ENCODE measurements at regions not wholly inside any gene's neighbourhood (a gene's known extent, or its start where the extent isn't known, plus 50 kb on each side); places are given as distances from the start of the nearest gene placed in this dataset.
"Not testable (repeated sequence)": the region's sequence is repeated elsewhere in the genome, so short reads cannot be mapped to it uniquely, and the experiment has no call there.

DNA sequence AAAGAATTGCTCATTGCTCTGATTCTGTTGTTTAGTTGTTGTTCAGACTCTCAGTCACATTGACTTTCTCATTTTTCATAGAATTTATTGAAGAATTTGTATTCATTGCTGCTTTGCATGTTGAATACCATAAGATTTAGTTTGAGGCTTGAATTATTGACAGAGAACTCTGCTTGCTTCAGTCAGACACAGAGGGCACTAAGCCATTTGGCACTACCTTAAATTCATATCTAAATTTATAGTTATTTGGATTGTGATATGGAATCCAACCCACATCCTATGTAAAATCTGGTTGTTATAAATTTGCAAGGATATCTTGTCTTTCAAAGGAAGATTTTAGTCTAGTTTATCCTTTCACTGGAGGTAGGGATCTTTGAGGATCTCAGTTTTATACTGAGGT, 1748.6 kb downstream of the BRINP3 start:
- no peak for DNase-seq (ENCODE audit: low spot score)

DNA sequence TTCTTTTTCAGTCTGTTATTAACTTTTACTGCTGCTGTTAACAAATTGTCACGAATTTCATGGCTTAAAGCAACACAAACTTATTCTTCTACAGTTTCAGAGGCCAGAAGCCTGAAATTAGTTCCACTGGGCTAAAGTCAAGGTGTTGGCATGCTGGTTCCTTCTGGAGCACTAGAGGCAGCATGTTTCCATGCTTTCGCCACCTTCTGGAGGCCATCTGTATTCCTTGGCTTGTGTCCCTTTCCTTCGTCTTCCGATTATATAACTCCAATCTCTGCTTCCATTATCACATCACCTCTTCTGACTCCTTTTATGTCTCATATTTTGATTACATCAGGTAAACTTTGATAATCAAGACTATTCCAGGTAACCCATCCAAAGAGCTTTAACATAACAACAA, 1742.1 kb downstream of the BRINP3 start:
- DNase-seq (ENCODE audit: low spot score): no peak

DNA sequence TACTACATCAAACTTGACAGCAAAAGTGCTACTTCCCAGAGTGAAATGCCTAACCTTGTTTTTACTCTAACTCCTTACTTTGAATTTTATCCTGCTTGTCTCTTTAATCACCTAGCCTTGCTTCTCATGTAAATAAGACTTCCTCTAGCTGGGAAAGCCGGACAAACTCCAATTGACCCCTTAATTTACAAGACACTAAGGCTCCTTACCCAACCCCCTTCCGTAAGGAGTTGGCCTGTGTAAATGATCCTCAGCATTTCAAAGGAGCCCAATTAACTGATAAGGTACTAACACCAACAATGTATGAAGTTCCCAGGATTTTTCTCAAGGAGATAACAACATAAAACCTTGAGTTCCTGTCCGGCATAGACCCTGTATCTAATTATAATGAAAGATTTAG, 1728.4 kb downstream of the BRINP3 start:
- not testable (repeated sequence) for DNase-seq (ENCODE audit: low spot score)

DNA sequence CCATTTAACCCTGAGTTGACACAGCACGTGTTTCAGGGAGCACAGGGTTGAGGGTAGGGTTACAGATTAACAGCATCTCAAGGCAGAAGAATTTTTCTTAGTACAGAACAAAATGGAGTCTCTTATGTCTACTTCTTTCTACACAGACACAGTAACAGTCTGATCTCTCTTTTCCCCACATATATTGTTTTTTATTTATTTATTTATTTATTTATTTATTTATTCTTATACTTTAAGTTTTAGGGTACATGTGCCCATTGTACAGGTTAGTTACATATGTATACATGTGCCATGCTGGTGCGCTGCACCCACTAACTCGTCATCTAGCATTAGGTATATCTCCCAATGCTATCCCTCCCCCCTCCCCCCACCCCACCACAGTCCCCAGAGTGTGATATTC, 1725.6 kb downstream of the BRINP3 start:
- not testable (repeated sequence) for DNase-seq (ENCODE audit: low spot score)

DNA sequence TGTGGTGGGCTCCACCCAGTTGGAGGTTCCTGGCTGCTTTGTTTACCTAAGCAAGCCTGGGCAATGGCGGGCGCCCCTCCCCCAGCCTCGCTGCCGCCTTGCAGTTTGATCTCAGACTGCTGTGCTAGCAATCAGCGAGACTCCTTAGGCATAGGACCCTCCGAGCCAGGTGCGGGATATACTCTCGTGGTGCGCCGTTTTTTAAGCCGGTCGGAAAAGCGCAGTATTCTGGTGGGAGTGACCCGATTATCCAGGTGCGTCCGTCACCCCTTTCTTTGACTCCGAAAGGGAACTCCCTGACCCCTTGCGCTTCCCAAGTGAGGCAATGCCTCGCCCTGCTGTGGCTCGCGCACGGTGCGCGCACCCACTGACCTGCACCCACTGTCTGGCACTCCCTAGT, 1719.9 kb downstream of the BRINP3 start:
- DNase-seq (ENCODE audit: low spot score): not testable (repeated sequence)

DNA sequence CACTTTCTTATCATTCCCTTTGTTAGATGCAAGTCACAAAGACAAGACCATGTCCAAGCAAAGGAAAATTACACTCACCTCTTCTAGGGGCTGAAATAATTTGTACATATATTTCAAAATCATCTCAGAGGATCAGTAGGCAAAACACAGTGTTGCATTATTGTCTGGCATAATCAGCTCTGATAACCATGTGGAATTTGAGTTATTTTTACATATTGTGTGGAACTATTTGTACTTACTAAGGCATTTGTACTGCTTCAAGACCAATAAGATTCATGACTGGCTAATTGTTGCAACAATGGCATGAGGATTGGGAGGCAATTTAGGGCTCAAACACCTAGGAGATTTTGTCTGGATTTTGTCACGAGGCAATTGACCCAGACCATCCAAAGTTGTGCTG, 1716.4 kb downstream of the BRINP3 start:
- DNase-seq (ENCODE audit: low spot score): no peak

DNA sequence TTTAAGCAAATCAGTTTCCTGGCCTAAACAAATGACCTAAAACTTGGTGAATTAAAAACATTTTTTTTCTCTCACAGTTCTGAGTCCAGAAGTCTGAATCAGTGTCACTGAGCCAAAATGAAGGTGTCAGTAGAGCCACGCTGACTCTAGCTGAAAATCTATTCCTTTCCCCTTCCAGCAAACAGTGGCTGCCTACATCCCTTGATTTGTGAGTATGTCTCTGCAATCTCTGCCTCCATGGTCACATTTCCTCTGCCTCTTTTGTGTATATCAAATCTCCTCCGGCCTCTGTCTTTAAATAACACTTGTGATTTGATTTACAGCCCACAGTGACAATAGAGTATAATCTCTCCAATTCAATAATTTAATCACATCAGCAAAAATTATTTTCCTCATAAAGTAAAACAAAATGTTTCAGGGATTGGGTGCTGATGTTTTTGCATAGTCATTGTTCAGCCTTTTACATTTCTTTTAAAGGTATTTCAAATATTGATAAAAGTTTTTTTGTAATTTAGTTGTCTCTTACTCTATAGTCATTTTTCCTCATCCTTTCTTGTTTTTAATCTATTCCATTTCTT, 1715.4 kb downstream of the BRINP3 start:
- no peak for DNase-seq (ENCODE audit: low spot score)

DNA sequence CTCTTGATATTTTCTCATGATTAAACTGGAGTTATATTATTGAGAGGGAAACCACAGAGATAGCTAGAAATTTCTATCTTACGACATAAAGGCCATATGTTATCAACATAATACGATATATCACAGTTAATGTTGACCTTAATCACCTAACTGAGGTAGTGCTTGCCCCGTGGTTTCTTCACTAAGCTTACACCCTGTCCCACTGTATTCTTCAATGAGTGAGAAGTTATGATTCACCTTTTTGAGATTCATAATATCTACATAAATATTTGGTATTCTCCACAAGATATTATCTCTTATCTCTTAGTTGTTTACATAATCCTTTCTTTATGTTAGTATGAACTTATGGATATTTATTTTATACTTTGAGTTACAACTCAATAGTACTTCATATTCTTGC, 1714.1 kb downstream of the BRINP3 start:
- DNase-seq (ENCODE audit: low spot score): no peak

DNA sequence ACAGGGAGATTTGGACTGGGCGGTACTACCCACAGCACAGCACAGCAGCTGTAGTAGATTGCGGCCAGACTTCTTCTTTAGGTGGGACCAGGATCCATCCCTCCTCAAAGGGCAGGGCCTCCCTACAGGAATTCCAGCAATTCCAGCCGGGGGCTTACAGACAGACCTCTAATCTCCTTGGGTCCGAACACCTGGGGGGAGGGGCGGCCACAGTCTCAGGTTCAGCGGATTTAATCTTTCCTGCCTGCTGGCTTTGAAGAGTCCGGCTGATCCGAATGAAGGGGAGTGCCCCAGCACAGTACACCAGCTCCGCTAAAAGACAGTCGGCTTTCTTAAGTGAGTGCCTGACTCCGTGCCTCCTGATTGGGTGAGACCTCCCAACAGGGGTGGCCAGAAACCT, 1708.5 kb downstream of the BRINP3 start:
- no peak for DNase-seq (ENCODE audit: low spot score)

DNA sequence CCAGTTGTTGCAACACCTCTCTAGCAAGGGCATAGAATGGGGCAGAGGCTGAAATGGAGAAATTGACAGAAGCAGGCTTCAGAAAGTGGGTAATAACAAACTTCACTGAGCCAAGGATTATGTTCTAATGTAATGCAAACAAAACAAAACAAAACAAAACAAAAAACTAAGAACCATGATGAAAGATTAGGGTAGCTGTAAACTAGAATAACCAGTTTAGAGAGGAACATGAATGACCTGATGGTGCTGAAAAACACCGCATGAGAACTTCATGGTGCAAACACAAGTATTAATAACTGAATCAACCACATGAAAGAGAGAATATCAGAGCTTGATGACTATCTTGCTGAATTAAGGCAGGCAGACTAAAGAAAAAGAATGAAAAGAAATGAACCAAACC, 1707.7 kb downstream of the BRINP3 start:
- DNase-seq (ENCODE audit: low spot score): no peak

DNA sequence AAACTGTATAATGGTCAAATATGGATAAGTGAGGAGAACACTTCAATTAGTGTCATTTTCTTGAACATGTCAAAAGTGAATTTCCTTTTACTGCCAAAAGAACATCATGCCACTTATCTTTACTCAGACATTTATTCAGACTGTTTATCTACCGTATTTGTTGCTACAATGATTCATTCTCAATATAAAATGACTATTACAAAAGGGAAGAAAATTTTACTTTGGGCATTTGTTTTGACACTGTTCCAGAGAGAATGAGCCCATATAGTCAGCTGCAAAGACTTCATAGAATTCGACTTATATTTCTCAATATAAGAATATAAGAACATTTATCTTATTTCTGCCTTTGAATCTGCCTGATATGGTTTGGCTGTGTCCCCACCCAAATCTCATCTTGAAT, 1699.1 kb downstream of the BRINP3 start:
- DNase-seq (ENCODE audit: low spot score): no peak

DNA sequence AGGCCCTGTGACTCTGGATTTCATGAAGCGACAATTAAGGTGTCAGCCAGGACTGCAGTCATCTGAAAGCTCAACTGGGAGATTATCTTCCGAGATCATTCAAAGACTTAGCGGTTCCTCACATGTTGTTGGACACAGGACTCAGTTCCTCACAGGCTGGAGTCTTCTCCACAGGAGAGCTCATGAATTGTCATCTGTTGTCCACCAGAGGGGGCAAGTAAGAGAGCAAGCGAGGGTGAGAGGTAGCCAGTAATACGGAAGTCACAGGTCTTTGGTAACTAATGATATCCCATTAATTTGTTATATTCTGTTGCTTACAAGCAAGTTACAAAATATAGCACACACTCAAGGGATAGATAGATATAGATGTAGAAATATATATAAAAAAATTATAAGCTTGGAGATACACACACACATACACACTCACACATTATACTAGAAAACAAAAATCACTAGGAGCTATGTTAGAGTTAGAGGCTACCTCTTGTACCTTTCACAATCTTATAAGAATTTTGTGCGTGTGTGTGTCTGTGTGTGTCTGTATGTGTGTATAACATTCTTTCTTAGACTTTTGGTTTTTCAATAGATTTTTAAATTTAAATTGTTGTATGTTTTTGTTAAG, 1695.3 kb downstream of the BRINP3 start:
- DNase-seq (ENCODE audit: low spot score): peak; percentile 7

DNA sequence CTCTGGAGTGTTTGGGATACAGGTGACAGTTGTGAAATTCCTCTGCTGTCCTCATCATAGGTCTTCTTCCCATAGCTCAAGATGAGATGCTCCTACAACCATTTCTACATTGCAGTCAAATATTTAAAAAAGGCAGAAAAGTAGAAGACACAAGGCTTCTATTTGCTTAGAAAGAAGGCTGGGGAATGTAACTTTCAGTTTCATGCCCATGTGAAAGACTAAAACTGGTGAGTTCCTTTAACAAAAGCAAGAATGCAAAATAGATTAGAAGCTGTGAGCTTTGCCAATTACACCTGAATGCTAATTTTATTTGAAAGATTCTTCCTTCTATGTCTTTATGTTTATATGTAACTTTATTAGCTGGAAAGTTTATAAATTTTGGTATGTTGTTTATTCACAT, 1682.7 kb downstream of the BRINP3 start:
- DNase-seq (ENCODE audit: low spot score): no peak

DNA sequence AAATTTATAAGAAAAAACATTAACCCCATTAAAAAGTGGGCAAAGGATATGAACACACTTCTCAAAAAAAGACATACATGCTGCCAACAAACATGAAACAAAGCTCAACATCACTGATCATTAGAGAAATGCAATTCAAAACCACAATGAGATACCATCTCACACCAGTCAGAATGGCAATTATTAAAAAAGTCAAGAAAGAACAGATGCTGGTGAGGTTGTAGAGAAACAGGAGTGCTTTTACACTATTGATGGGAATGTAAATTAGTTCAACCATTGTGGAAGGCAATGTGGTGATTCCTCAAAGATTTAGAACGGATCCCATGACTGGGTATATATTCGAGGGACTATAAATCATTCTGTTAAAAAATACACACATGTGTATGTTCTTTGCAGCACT, 1665.5 kb downstream of the BRINP3 start:
- not testable (repeated sequence) for DNase-seq (ENCODE audit: low spot score)

DNA sequence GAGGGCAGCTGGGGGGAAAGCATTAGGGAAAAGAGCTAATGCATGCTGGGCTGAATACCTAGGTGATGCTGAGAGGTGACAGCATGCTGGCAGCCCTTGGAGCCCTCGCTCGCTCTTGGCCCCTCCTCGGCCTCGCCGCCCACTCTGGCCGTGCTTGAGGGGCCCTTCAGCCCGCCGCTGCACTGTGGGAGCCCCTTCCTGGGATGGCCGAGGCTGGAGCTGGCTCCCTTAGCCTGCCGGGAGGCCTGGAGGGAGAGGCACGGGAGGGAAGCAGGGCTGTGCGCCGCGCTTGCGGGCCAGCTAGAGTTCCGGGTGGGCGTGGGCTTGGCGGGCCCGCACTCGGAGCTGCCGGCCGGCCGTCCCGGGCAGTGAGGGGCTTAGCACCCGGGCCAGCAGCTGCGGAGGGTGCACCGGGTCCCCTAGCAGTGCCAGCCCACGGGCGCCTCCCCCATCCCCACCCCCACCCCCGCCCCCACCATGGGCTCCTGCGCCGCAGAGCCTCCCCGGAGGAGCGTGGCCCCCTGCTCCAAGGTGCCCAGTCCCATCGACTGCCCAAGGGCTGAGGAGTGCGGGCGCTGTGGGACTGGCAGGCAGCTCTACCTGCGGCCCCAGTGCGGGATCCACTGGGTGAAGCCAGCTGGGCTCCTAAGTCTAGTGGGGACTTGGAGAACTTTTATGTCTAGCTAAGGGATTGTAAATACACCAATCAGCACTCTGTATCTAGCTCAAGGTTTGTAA, 1664.7 kb downstream of the BRINP3 start:
- not testable (repeated sequence) for DNase-seq (ENCODE audit: low spot score)

DNA sequence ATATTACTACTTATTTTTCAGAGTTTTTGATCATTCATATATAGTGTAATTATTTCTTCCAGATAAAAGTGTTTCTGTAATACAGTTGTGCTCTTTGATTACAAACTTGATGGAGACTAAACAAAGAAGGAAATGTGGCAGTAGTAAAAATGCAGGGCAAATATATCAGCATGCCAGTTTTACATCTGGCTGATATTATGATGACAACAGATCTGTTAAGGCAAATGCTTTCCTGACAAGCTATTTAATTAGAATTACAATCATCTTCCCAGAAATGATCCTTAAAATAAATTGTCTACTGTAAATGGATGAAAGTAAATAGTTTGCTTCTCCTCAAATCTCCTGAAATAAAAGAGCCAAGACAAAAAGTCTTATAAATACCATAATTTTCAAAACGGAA, 1659.8 kb downstream of the BRINP3 start:
- DNase-seq (ENCODE audit: low spot score): no peak

DNA sequence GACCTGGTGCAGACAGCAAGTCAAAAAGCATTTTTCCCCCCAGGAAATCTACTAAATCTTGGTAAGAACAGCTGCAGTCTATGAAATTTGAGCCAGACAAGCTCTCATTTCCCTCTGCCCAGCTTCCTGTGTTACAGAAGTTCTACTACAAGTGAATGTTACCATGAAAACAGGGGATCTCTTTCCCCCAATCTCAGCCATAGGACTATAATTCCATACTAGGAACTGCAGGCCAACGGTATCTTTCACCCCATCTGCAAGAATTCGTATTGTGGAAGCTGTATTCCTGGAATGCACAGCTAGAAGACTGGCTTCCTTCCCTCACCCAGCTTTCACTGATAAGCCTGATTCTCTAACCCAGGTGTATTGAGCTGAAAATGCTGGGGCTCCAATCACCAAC, 1655.4 kb downstream of the BRINP3 start:
- DNase-seq (ENCODE audit: low spot score): no peak

DNA sequence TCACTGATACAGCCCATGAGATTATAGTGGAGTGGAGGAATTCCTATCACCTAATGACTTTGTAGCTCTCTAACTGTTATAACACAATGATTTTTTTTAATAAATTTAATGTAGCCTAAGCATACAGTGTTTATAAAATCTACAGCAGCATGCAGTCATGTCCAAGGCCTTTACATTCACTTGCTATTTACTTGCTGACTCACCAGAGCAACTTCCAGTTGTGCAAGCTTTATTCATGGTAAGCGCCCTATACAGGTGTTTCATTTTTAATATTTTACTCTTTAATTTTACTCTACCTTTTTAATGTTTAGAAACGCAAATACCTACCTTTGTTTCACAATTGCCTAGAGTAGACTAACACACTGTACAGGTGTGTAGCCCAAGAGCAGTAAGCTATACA, 1652.2 kb downstream of the BRINP3 start:
- no peak for DNase-seq (ENCODE audit: low spot score)

DNA sequence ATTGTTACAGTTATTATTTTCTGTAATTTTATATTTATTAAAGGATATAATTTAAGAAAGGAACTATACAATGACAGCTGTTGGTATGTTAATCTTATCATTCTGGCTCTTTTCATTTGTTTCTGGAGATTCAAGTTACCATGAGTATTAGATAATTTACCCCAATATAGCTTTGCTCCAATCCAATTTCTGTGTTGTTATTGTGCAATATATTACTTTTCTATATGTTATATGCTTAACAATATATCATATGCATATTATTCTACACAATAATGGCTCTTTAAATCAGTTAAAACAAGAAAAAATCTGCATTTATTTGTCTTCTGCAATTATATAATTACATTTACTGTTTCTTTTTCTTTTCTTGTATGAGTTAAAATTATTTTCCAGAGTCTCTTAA, 1650.9 kb downstream of the BRINP3 start:
- DNase-seq (ENCODE audit: low spot score): no peak

DNA sequence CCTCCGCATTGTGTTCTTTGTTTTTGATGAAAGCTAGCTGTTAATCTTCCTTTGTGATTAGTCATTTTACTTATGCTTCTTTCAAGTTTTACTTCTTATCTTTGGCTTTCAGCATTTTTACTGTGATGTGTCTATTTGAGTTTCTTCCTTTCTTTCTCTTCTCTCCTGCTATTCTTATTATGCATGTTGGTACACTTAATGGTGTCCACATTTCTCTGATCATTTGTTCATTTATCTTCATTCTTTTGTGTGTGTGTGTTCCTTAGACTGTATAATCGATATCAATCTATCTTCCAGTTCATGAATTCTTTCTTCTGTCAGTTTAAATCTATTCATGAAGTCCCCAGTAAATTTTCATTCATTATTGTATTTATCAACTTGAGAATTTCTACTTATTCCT, 1650.3 kb downstream of the BRINP3 start:
- DNase-seq (ENCODE audit: low spot score): no peak

DNA sequence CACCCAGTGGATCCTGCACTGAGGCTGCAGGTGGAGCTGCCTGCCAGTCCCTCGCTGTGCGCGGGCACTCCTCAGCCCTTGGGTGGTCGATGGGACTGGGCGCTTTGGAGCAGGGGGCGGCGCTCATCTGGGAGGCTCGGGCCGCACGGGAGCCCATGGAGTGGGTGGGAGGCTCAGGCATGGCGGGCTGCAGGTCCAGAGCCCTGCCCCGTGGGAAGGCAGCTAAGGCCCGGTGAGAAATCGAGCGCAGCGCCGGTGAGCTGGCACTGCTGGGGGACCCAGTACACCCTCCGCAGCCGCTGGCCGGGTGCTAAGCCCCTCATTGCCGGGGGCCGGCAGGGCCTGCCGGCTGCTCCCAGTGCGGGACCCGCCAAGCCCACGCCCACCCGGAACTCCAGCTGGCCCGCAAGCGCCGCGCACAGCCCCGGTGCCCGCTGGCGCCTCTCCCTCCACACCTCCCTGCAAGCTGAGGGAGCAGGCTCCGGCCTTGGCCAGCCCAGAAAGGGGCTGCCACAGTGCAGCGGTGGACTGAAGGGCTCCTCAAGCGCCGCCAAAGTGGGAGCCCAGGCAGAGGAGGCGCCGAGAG, 1636.5 kb downstream of the BRINP3 start:
- not testable (repeated sequence) for DNase-seq (ENCODE audit: low spot score)

DNA sequence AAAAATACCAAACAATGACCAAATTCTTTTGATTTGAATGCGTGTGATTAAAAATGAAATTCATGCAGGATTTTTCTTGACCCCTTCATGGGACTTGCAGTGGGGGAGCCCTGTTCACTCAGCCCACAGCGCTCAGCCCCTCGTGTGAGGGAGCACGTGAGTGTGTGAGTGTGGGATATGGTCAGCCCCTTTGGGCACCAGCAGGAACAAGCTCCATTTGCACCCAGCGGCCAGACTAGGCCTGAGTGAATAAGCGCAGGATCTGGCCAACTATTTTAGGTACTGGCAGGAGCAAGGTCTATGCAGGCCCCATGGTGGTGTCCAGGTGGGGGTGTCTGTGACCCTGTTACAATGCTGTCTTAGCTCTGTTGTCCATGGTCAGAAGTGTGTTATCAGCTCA, 1631.2 kb downstream of the BRINP3 start:
- DNase-seq (ENCODE audit: low spot score): no peak

DNA sequence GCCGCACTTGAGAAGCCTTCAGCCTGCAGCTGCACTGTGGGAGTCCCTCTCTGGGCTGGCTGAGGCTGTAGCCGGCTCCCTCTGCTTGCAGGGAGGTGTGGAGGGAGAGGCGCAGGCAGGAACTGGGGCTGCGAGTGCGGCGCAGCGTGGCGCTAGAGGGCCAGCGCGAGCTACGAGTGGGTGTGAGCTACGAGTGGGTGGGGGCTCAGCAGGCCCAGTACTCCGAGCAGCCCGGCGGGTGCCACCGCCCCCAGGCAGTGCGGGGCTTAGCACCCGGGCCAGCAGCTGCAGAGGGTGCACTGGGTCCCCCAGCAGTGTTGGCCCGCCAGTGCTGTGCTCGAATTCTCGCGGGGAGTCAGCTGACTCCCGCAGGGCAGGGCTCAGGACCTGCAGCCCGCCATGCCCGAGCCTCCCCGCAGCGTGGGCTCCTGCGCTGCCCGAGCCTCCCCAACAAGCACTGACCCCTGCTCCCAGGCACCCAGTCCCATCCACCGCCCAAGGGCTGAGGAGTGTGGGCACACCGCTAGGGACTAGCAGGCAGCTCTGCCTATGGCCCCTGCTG, 1620.1 kb downstream of the BRINP3 start:
- DNase-seq (ENCODE audit: low spot score): no peak
